Psoas muscle (tissue), 7 donors: ENCODE measurements at regions not wholly inside any gene's neighbourhood (a gene's known extent, or its start where the extent isn't known, plus 50 kb on each side); places are given as distances from the start of the nearest gene placed in this dataset.

ENCODE experiments used
- ATAC-seq, 4 donors: fragments of 200-7000 bp; cut with Tn5 transposase; one replicate each; pipeline ENCODE4 v1.9.1; 2020; ENCODE audit warnings: moderate library complexity in 3 of 4, mild to moderate bottlenecking in 2 of 4
- DNase-seq, 2 donors: peaks; one replicate each; pipeline ENCODE4 v3.0.0-alpha.2; 2020
- H3K27ac ChIP-seq: fragments of 200-600 bp; one replicate; pipeline ENCODE4 v1.8.0; 2022
- H3K27me3 ChIP-seq, 3 donors: fragments of 200-600 bp in 1 of 3; one replicate each; pipeline versions ENCODE4 v1.6.1 to v1.8.0; 2013 to 2022; ENCODE audit warnings: low read length in 2 of 3, mild to moderate bottlenecking in 2 of 3, moderate library complexity in 1 of 3; ENCODE audit not compliant: insufficient read depth in 3 of 3
- H3K36me3 ChIP-seq, 2 donors: fragments of 200-600 bp in 1 of 2; one replicate each; pipeline versions ENCODE4 v1.6.1 to v1.8.0; 2013 to 2022; ENCODE audit warnings: low read depth in 1 of 2, mild to moderate bottlenecking in 1 of 2, moderate library complexity in 1 of 2; ENCODE audit not compliant: insufficient read depth in 1 of 2
- H3K4me1 ChIP-seq: fragments of 200-600 bp; one replicate; pipeline ENCODE4 v1.8.0; 2022
- H3K4me3 ChIP-seq: fragments of 200-600 bp; one replicate; pipeline ENCODE4 v1.8.0; 2022; ENCODE audit warnings: mild to moderate bottlenecking
- H3K9me3 ChIP-seq: fragments of 200-600 bp; one replicate; pipeline ENCODE4 v1.8.0; 2022
- WGBS, 3 donors: extraction: QIAGEN DNeasy Blood & Tissue Kit; methylation state at CpG; one replicate each; pipeline versions ENCODE4 v1.1.6 to v1.1.7; 2013; 5-methylcytosine and 5-hydroxymethylcytosine counted together
- intact Hi-C, 2 donors: fragments of 100-400 bp; cut with DNase I; formaldehyde crosslinking; loops; one replicate each; pipeline versions ENCODE4 v1.11.0 to v1.14.2; 2022
- TF ChIP-seq, protein P1 (sequence below): fragments of 200-600 bp; IDR thresholded peaks from one replicate; pipeline ENCODE4 v1.8.0; 2022; ENCODE audit warnings: antibody characterized with exemption
- donor health status: healthy with polysubstance abuse.
- donor health status: DM: no; HTN: no; CAD: no; lungs with moderate emphysema.
- donor health status: Bipolar disorder and iron deficiency.
- donor health status: healthy.
- donor health status: DM: yes; HTN: yes; CAD: no.
- donor health status: DM: no; HTN: no; CAD: no.
- donor health status: DM: yes; HTN: yes; CAD: no.

DNA sequence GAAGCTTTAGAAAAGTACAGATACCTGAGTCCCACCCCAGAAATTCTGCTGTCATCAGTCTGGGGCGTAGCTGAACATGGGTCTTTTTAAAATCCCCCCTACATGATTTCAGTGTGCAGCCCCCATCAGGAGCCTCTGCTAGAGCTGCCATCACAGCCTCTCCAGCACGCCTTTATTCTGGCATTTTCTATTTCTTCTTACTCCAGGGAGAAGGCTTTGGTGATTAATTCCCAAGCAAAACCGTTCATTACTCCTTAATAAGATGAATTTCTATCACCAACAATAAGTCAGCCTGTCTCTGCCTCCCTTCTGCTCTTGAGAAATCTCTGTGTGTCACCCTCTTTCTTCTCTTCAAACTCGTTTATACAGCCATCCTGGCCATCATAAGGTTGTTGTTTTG, 160.3 kb downstream of the KATNAL1 start:
- intact Hi-C loops = no loop called here
- H3K27ac ChIP-seq = no peak overlapping the region
- H3K9me3 ChIP-seq = no peaks in the 10 kb centered on the region
- H3K36me3 ChIP-seq = no peaks in the 10 kb centered on the region
- H3K4me3 ChIP-seq = no peak overlapping the region
- no peak for ATAC-seq
- TF ChIP-seq, protein P1, sequence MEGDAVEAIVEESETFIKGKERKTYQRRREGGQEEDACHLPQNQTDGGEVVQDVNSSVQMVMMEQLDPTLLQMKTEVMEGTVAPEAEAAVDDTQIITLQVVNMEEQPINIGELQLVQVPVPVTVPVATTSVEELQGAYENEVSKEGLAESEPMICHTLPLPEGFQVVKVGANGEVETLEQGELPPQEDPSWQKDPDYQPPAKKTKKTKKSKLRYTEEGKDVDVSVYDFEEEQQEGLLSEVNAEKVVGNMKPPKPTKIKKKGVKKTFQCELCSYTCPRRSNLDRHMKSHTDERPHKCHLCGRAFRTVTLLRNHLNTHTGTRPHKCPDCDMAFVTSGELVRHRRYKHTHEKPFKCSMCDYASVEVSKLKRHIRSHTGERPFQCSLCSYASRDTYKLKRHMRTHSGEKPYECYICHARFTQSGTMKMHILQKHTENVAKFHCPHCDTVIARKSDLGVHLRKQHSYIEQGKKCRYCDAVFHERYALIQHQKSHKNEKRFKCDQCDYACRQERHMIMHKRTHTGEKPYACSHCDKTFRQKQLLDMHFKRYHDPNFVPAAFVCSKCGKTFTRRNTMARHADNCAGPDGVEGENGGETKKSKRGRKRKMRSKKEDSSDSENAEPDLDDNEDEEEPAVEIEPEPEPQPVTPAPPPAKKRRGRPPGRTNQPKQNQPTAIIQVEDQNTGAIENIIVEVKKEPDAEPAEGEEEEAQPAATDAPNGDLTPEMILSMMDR = no peak
- no peak for DNase-seq
- no peaks in the 10 kb centered on the region for H3K4me1 ChIP-seq
- 84 to 88% (median 88%) methylated on average over 4 of the region's 4 CpGs for WGBS, 3 donors
- H3K27me3 ChIP-seq = peaks cover 0 to 5% (median 0%) of the 10 kb centered on the region in 3 donors

DNA sequence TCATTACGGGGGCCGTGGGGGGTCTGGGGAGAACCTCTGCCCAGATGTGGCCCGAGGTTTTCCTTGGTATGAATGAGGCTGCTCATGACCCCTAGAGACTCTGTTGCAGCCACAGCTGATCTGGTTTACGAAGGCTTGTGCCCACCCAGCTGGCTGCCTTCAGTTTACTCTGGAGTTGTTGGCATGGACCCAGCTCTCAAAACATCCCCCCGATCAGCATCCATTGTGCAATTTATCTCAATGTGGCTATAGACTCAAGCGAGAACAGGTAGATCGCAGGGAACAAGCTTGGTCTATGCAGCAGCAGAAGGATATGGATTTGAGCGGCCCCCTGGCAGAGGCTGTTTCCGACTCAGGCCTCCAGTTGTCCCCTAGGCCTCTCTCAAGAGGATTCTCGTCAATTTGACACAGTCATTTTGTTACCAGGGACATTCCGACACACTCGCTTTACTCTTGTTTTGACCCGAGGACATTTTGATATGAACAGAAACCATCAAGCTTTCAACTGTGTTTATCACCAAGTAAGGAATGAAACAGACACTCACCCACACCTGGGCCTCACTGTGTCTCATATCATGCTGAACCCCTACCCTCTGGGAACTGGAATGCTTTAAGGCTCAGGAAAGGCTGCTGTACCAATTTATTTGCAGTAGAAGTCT, 161.5 kb downstream of the KATNAL1 start:
- intact Hi-C loops = no loop called here
- 64 to 72% (median 71%) methylated on average over 13 of the region's 13 CpGs for WGBS, 3 donors
- DNase-seq (no peak), ATAC-seq (no peak)
- Histone ChIP-seq H3K4me3 (no peak overlapping the region), H3K27me3 (peaks cover 0 to 5% (median 0%) of the 10 kb centered on the region in 3 donors), H3K9me3 (no peaks in the 10 kb centered on the region), H3K36me3 (no peaks in the 10 kb centered on the region), H3K4me1 (no peaks in the 10 kb centered on the region), H3K27ac (no peak overlapping the region)
- TF ChIP-seq, protein P1 = no peak

DNA sequence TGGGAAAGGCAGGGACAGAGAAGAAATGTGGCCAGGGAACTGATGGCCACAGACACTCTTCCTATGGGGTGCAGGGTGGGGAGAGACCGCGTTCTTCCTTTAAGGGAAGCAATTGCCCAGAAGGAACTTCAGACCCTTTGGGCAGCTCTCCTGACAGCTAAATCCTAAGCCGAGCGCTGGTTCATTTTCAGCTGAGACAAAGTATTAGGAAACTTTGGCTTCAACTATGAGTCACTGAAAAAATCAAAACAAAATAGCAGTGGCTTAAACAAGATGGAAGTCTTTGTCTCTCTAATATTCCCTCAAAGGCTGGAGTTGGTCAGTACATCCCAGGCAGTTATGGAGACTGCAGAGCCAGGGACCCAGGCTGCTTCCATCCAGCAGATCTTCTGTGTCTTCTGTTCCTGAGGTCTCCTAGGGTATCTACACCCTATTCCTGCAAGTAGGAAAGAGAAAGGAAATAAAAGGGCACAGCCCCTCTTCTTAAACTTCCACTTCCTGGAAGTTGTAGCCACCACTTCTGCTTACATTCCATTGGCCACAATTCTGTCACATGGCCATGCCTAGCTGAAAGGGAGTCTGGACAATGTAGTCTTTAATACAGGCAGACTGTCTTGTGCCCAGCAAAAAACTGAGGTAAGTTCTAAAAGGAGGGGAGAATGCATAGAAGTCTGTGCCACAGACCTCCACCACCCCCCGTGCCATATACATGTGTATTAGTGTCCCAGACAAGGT, 163.5 kb downstream of the KATNAL1 start:
- no peaks in the 10 kb centered on the region for H3K9me3 ChIP-seq
- 84 to 94% (median 85%) methylated on average over 5 of the region's 5 CpGs for WGBS, 3 donors
- H3K27ac ChIP-seq = no peak overlapping the region
- ATAC-seq (no peak), DNase-seq (no peak)
- TF ChIP-seq, protein P1 = no peak
- intact Hi-C loops = no loop called here
- H3K4me3 ChIP-seq = no peak overlapping the region
- no peaks in the 10 kb centered on the region for H3K36me3 ChIP-seq
- H3K4me1 ChIP-seq = no peaks in the 10 kb centered on the region
- H3K27me3 ChIP-seq = peaks cover 0 to 3% (median 0%) of the 10 kb centered on the region in 3 donors

DNA sequence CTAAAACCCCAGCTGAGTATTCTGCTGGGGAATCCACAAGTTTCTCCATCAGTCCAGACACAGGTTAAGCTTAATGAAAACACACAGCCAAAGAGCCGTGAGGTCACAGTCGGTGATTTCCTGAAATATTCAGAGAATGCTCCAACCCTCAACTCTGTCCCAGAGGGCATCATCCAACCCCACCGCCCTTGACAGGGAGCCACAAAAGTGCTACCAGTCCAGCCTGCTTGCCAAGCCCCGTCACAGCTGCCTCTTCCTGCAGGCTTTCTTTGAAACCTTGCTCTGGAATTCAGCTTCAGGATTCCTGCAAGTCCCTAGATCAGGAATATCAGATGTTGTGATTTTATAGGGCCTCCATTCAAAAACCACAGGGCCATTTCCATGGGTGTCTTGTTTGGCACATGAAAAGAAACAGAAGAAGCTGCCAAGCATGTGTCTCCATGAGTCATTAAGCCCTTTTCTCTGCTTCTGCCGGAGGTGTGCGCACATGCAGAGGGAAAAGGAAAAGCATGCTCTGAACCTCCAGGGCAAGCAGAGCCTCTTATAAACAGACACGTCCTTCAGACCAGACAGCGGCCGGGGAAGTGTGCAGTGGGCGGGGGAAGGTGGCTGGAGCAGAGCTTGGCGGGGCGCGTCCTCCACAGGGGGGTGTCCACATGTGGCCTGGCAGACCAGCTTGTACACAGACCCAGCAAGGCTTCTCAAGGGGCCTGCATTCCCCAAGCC, 164.7 kb downstream of the KATNAL1 start:
- 14 to 30% (median 19%) methylated on average over 11 to 13 of the region's 13 CpGs for WGBS, 3 donors
- no peaks in the 10 kb centered on the region for H3K9me3 ChIP-seq
- H3K4me3 ChIP-seq = no peak overlapping the region
- peaks cover 0 to 7% (median 0%) of the 10 kb centered on the region in 3 donors for H3K27me3 ChIP-seq
- H3K36me3 ChIP-seq = no peaks in the 10 kb centered on the region
- TF ChIP-seq, protein P1 = no peak
- no peaks in the 10 kb centered on the region for H3K4me1 ChIP-seq
- DNase-seq = peak; percentile 60 to 64
- no peak overlapping the region for H3K27ac ChIP-seq
- intact Hi-C loops = no loop called here
- peak; percentile 34 to 61 (median 45) for ATAC-seq
